TTC549 (cell line): ENCODE measurements at regions not wholly inside any gene's neighbourhood (a gene's known extent, or its start where the extent isn't known, plus 50 kb on each side); places are given as distances from the start of the nearest gene placed in this dataset.
"Not testable (repeated sequence)": the region's sequence is repeated elsewhere in the genome, so short reads cannot be mapped to it uniquely, and the experiment has no call there.

Source experiments
- FAIRE-seq: peaks from 2 replicates; lab custom pipeline; 2012; peaks lifted over from hg19 to GRCh38; lab: Jason Lieb, UNC

DNA sequence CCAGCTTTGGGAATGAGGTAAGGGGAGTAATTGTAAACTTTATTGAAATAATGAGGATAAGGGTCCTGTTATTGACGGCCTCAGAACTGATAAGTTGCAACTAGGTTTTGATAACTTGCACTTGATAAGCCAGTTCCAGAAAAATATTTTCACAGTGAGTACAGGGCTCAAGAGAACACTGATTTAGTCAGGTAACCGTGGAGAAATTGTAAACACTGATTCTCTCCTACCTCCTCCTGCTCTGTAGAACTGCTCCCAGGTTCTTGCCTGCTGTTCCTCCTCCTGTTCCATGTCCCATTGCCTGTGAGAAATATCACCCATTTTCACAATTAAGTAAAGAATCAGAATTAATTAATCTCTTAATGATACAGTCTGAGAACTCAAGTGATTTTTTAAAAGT is 55.0 kb upstream of the CXXC4 start:
- no peak for FAIRE-seq

DNA sequence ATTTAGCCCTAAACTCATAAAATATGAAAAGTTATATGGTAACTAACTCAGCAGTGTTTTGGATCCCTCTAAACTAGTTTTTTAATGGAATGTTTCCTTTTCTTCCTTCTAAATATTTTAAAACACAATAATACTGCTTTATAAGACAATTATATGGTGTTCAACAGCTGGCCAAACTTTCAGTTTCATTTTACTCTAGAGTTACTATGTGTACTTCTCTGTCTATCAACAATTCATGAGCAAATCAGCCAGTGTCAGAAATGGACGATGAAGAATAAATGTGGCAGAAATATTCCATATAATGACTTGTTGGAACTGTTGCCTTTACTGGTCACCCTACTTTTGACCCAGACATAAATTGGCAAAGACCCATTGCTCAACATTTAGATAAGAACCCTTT is 64.8 kb upstream of the CXXC4 start:
- no peak for FAIRE-seq

GRCh38 chr4:104571341-104571740 is 76.6 kb upstream of the CXXC4 start:
- FAIRE-seq, result no peak

DNA sequence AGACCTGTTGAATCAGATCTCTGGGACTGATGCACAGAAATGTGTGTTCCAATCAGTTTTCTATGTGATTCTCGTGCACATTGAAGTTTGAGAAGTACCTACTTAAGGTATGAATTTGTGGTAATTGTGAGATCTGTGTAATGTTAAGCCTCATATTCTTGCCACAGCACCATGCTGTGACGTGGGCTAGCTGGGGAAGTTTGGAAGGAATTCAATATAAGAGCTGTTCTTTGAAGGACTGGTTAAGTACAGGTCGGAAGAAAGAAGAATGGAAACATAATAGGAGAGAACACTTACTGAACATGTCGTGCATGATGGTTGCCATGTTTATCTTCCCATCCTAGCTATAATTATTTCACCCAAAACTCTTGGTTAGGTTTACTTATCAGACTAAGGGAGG is 79.7 kb upstream of the CXXC4 start:
- FAIRE-seq, result no peak

DNA sequence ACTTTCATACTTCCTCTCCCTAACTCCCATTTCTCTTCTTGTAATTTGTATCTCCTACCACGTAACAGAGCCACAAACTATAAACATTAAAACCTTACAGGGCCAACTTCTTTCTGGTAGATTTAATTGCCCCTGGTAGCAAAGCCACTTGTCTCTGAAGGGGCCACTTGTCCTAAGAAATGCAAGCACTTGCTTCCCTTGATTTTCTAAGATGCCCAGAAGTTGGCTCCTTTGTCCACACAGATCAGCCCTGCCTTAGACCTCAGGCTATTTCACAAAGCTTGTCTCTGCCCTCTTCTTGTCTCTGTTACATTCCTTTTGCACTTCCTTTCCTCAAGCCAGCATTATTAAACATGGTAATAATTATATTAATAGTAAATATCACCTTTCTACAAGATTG is 80.6 kb upstream of the CXXC4 start:
- no peak for FAIRE-seq

GRCh38 chr4:104577405-104577804 is 82.7 kb upstream of the CXXC4 start:
- FAIRE-seq, result peak; percentile 23

- FAIRE-seq, result not testable (repeated sequence)
Observed at GRCh38 chr4:104581476-104581875, 86.8 kb upstream of the CXXC4 start.

DNA sequence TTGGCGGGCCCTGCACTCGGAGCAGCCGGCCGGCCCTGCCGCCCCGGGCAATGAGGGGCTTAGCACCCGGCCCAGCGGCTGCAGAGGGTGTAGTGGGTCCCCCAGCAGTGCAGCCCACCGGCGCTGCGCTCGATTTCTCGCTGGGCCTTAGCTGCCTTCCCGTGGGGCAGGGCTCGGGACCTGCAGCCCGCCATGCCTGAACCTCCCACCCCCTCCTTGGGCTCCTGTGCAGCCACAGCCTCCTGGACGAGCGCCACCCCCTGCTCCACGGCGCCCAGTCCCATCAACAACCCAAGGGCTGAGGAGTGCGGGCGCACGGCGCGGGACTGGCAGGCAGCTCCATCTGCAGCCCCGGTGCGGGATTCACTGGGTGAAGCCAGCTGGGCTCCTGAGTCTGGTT is 87.4 kb upstream of the CXXC4 start:
- FAIRE-seq, result not testable (repeated sequence)

DNA sequence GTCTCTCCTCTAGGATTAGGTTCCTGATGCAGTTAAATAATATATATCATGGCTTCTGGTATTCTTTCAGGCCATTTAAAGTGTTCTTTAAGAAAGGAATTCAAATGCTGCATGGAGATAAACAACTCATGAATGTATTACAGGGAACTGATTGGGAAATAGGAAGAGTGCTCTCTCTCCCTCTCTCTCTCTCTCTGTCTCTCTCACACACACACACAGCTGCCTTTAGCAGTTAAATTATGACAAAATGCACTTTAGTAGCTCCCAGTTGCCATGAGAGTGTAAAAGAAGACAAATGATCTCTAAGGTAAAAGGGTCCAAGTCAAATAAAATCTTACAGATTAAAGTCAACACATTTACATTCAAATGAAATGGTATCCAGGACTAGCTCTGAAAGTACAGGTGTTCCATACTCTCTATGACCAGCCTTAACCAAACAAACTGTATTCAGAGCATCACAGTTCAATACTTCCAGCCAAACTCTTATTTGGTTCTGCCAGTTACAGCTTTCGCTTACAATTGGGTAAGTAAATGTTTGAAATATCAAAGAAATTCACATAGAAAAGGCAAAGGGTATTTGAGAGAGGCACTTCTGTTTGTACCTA is 94.7 kb upstream of the CXXC4 start:
- no peak for FAIRE-seq

GRCh38 chr4:104591510-104591911 is 96.8 kb upstream of the CXXC4 start:
- FAIRE-seq, result no peak

DNA sequence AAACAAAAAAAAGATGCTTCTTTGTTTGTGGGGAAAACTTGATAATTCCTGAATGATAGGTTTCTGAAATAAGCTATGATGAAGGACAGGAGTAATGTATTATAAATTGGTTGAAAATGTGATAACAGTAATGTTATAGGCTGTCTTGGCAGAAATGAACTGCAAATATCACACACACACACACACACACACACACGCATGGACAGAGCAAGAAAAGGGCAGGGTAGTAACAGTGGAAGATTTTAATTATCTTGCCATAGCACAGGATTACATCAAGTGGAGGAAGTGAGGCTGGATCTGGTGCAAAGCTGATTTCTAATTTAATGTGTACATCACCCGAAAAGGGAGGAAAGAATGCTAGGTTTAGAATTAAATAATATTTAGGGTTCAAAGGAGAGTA is 97.5 kb upstream of the CXXC4 start:
- no peak for FAIRE-seq

DNA sequence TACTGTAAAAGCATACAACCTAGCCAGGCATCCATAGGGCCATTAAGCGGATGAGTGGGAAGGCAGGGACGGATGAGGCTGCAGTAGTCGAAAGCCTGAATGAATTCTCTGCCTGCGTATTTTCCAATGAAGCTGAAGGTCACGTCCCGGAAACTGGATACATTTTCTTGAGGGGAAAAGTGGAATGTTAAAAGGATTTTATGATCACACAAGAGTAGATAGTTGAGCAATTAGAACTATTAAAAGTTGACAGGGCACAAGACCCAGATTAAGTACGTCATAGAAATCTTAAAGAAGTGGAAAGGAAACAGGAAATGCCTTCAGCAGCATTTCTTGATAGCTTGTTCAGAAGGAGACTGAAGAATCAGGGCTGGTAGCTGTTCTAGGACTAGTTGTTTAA is 98.3 kb upstream of the CXXC4 start:
- no peak for FAIRE-seq

GRCh38 chr4:104596189-104596588 is 101.5 kb upstream of the CXXC4 start:
- FAIRE-seq, result no peak

DNA sequence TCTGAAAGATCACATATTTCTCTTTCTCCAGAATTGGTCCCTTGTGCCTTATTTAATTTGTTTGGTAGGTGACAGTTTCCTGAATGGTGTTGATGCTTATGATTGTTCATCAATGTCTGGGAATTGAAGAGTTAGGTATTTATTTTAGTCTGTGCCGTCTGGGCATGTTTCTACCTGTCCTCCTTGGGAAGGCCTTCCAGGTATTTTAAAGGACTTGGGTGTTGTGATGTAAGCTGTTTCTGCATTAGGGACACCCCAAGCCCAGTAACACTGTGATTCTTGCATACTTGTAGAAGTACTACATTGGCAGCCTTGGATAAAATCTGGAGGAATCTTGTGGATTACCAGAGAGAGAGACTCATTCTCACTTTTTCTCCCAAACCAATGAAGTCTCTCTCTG is 120.8 kb upstream of the CXXC4 start:
- no peak for FAIRE-seq

- FAIRE-seq, result no peak
Observed at GRCh38 chr4:104615926-104616325, 121.2 kb upstream of the CXXC4 start.

GRCh38 chr4:104616401-104616820 is 121.7 kb upstream of the CXXC4 start:
- no peak for FAIRE-seq

GRCh38 chr4:104625706-104626105 is 131.0 kb upstream of the CXXC4 start:
- no peak for FAIRE-seq

DNA sequence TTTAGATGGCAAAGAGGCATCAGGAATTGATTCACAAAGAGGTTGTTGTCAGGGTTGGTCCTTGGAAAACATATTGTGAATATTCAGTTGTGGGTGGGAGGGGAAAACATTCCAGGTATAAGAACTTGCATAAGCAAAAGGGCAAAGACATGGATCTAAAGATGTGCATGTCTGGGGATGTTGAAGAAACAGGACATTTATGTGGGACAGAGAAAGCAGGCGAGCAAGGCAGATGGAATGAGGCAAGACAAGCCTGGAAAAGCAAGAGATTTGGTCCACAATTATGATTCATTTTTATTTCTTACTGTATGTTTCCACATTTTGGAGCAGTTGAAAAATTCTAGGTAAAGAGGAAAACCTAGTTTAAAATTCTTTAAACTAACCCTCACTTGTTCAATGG is 134.9 kb upstream of the CXXC4 start:
- no peak for FAIRE-seq

GRCh38 chr4:104630272-104630671 is 135.6 kb upstream of the CXXC4 start:
- FAIRE-seq, result no peak

DNA sequence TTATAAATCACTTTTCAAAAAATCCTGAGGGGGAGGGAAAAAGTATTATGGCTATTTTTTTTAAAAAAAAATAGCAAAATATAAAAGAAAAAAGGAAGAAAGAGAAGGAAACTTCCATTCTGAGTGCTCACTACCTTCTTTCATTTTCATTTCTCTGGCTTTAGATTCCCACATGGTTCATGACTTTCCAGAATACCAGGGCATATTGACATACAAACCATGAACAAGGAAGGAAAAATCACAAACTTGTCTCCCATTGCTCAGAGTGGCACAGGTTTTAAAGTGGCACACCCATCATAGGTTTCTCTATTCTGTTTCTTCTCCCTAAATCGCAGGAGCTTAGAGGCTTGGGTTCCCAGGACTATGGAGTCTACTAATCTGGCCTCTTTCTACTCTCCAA is 136.3 kb upstream of the CXXC4 start:
- FAIRE-seq, result no peak

DNA sequence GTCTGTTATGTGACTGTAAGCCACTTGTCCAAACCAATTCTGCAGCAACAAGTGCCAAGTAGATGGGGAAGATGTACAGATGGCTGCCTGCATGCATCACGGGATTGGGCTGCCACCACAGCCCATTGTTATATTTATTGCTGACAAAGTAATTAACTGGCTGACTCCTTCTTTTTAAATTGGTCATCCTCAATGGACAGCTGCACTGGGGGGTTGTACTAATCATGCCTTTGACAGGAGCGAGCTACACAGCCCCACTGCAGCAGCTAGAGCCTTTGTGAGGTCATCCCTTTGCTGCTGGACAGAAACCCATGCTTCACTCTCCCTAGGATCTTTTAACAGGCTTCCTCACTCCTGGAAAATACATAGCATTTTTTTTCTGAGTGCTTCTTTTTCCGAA is 146.7 kb upstream of the CXXC4 start:
- FAIRE-seq, result no peak

- no peak for FAIRE-seq
Observed at GRCh38 chr4:104642521-104642920, 147.8 kb upstream of the CXXC4 start.

DNA sequence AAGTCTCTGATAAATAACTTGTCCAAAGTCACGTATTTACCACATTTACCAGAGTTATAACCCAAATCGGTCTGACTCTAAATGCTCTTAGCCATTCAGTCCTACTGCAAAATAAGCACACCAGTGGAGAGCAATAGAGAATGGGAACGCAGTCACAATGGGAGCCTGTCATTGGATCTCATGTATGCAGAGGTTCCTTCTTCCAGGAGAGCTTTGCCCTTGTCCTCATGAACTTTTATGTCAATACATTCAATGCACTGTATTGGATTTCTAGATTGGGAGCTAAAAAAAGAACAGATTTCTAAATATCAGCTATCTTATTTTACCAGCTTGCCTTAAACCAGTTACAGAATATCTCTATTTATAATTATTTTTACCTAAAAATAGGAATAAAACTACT is 149.1 kb upstream of the CXXC4 start:
- no peak for FAIRE-seq

GRCh38 chr4:104649631-104650030 is 154.9 kb upstream of the CXXC4 start:
- FAIRE-seq, result no peak

GRCh38 chr4:104662269-104662668 is 167.6 kb upstream of the CXXC4 start:
- not testable (repeated sequence) for FAIRE-seq
